H1 (cell line): ENCODE measurements at regions not wholly inside any gene's neighbourhood (a gene's known extent, or its start where the extent isn't known, plus 50 kb on each side); places are given as distances from the start of the nearest gene placed in this dataset.

Experiments used
- CTCF ChIA-PET: fragments of 300-600 bp; sonication (Branson Sonifier 250); formaldehyde crosslinking; loops from one replicate; lab custom pipeline; 2021; ENCODE audit not compliant: partially characterized antibody; lab: Charles Lee
- POLR2A ChIA-PET: fragments of 300-600 bp; sonication (Branson Sonifier 250); formaldehyde crosslinking; loops from one replicate; lab custom pipeline; 2021; ENCODE audit warnings: inconsistent platforms; ENCODE audit not compliant: partially characterized antibody; lab: Charles Lee
- DNase-seq, 2 experiments: peaks; one replicate each; pipeline versions ENCODE4 v3.0.0 to v3.0.0-alpha.2; 2010 to 2022; ENCODE audit warnings: low spot score in 2 of 2, low read depth in 1 of 2, mixed read lengths in 1 of 2
- FAIRE-seq: peaks from 2 replicates; lab custom pipeline; 2011; peaks lifted over from hg19 to GRCh38; lab: Jason Lieb, UNC
- H2AFZ ChIP-seq: 2 replicates; pipeline ENCODE4 v1.8.1; 2012; ENCODE audit warnings: low read length, inconsistent platforms
- H2AK5ac ChIP-seq: 2 replicates; pipeline ENCODE4 v1.6.1; 2013; ENCODE audit warnings: low read depth, low read length
- H2BK120ac ChIP-seq: replicated peaks from 2 replicates; pipeline ENCODE3; 2013; ENCODE audit warnings: low read depth, low read length, inconsistent platforms
- H2BK12ac ChIP-seq: 2 replicates; pipeline ENCODE4 v1.6.1; 2013; ENCODE audit warnings: low read depth, low read length
- H2BK15ac ChIP-seq: 2 replicates; pipeline ENCODE4 v1.6.1; 2013; ENCODE audit warnings: low read length
- H2BK20ac ChIP-seq: 2 replicates; pipeline ENCODE4 v1.6.1; 2013; ENCODE audit warnings: low read length
- H2BK5ac ChIP-seq: 2 replicates; pipeline ENCODE4 v1.6.1; 2013; ENCODE audit warnings: low read depth, low read length
- H3K14ac ChIP-seq: 2 replicates; pipeline ENCODE4 v1.6.1; 2013; ENCODE audit warnings: inconsistent platforms; ENCODE audit not compliant: insufficient read length
- H3K18ac ChIP-seq: 2 replicates; pipeline ENCODE4 v1.6.1; 2013; ENCODE audit warnings: low read length; ENCODE audit errors: extremely low read depth
- H3K23ac ChIP-seq: 2 replicates; pipeline ENCODE4 v1.6.1; 2013; ENCODE audit warnings: inconsistent platforms; ENCODE audit not compliant: insufficient read length
- H3K23me2 ChIP-seq: 2 replicates; pipeline ENCODE4 v1.6.1; 2013; ENCODE audit warnings: low read depth, low read length
- H3K27ac ChIP-seq: 2 replicates; pipeline ENCODE4 v1.6.1; 2011; ENCODE audit warnings: low read depth, low read length, inconsistent platforms
- H3K27me3 ChIP-seq, 4 experiments: replicated peaks in 1 of 4; 1 replicate in 1 of 4; 2 replicates in 3 of 4; pipeline versions ENCODE4 v1.6.1 to v1.8.1; 2011 to 2013; ENCODE audit warnings: low read length in 3 of 4, mild to moderate bottlenecking in 3 of 4, inconsistent platforms in 2 of 4, mixed read lengths in 2 of 4, moderate library complexity in 1 of 4; ENCODE audit not compliant: control insufficient read depth in 3 of 4, insufficient read depth in 3 of 4; ENCODE audit errors: extremely low read depth in 1 of 4
- H3K36me3 ChIP-seq, 4 experiments: 2 replicates each; pipeline versions ENCODE4 v1.6.1 to v1.8.1; 2011 to 2013; ENCODE audit warnings: mild to moderate bottlenecking in 4 of 4, low read length in 3 of 4, moderate library complexity in 2 of 4, control low read depth in 1 of 4, inconsistent platforms in 1 of 4; ENCODE audit not compliant: insufficient read depth in 4 of 4, control insufficient read depth in 2 of 4
- H3K4ac ChIP-seq: replicated peaks from 2 replicates; pipeline ENCODE3; 2013; ENCODE audit warnings: low read length, low read depth, mixed read lengths, inconsistent platforms; ENCODE audit not compliant: insufficient read length
- H3K4me1 ChIP-seq, 4 experiments: replicated peaks in 1 of 4; 1 replicate in 1 of 4; 2 replicates in 3 of 4; pipeline versions ENCODE4 v1.6.1 to v1.8.1; 2011 to 2013; ENCODE audit warnings: low read length in 3 of 4, inconsistent platforms in 2 of 4, mixed read lengths in 1 of 4; ENCODE audit not compliant: insufficient read depth in 4 of 4, control insufficient read depth in 3 of 4
- H3K4me2 ChIP-seq, 2 experiments: 2 replicates each; pipeline versions ENCODE4 v1.6.1 to v1.8.1; 2011 to 2013; ENCODE audit warnings: low read depth in 2 of 2, low read length in 2 of 2, control low read depth in 1 of 2, inconsistent platforms in 1 of 2, mild to moderate bottlenecking in 1 of 2; ENCODE audit not compliant: insufficient read depth in 1 of 2
- H3K4me3 ChIP-seq, 4 experiments: fragments of 200-600, 300-600 bp in 1 of 4; sonication (generic), shearing (Covaris generic), sonication (Bioruptor Twin) in 1 of 4; 2 replicates each; pipeline versions ENCODE4 v1.5.1 to v1.8.1; 2011 to 2016; ENCODE audit warnings: low read length in 4 of 4, low read depth in 3 of 4, control low read depth in 2 of 4, inconsistent platforms in 2 of 4, mild to moderate bottlenecking in 2 of 4, mixed read lengths in 1 of 4, moderate library complexity in 1 of 4; ENCODE audit not compliant: insufficient read depth in 2 of 4; ENCODE audit errors: extremely low read depth in 1 of 4
- H3K56ac ChIP-seq: replicated peaks from 2 replicates; pipeline ENCODE3; 2013; ENCODE audit warnings: low read depth, mild to moderate bottlenecking, mixed read lengths, low read length, inconsistent platforms; ENCODE audit not compliant: insufficient read length
- H3K79me1 ChIP-seq: 2 replicates; pipeline ENCODE4 v1.6.1; 2013; ENCODE audit warnings: low read depth, low read length, control low read depth
- H3K79me2 ChIP-seq, 2 experiments: 2 replicates each; pipeline versions ENCODE4 v1.6.1 to v1.8.1; 2012 to 2013; ENCODE audit warnings: low read length in 2 of 2, mild to moderate bottlenecking in 2 of 2, inconsistent platforms in 1 of 2; ENCODE audit not compliant: insufficient read depth in 2 of 2, control insufficient read depth in 1 of 2
- H3K9ac ChIP-seq, 4 experiments: replicated peaks in 1 of 4; 1 replicate in 1 of 4; 2 replicates in 3 of 4; pipeline versions ENCODE4 v1.6.1 to v1.8.1; 2011 to 2013; ENCODE audit warnings: low read depth in 3 of 4, low read length in 3 of 4, control low read depth in 2 of 4, mild to moderate bottlenecking in 2 of 4, moderate library complexity in 2 of 4, inconsistent platforms in 1 of 4; ENCODE audit errors: extremely low read depth in 1 of 4
- H3K9me3 ChIP-seq, 2 experiments: 2 replicates each; pipeline versions ENCODE4 v1.6.1 to v1.8.1; 2012 to 2013; ENCODE audit warnings: mild to moderate bottlenecking in 2 of 2, moderate library complexity in 2 of 2, control low read depth in 1 of 2, inconsistent platforms in 1 of 2, low read depth in 1 of 2, low read length in 1 of 2, mixed read lengths in 1 of 2; ENCODE audit not compliant: insufficient read depth in 2 of 2
- H4K20me1 ChIP-seq, 2 experiments: replicated peaks in 1 of 2; 2 replicates each; pipeline versions ENCODE3 to v1.8.1; 2011 to 2013; ENCODE audit warnings: inconsistent platforms in 2 of 2, low read length in 2 of 2, mild to moderate bottlenecking in 1 of 2; ENCODE audit not compliant: insufficient read depth in 2 of 2, control insufficient read depth in 1 of 2
- H4K5ac ChIP-seq: 2 replicates; pipeline ENCODE4 v1.6.1; 2013; ENCODE audit warnings: low read length, low read depth, mixed read lengths, inconsistent platforms; ENCODE audit not compliant: insufficient read length
- H4K8ac ChIP-seq: 2 replicates; pipeline ENCODE4 v1.8.0; 2013; ENCODE audit warnings: mild to moderate bottlenecking, moderate library complexity, low read length, inconsistent platforms; ENCODE audit not compliant: insufficient read depth; ENCODE audit errors: extremely low read depth
- H4K91ac ChIP-seq: replicated peaks from 2 replicates; pipeline ENCODE3; 2013; ENCODE audit warnings: low read length, mixed read lengths, inconsistent platforms; ENCODE audit not compliant: insufficient read length
- ATF2 ChIP-seq: IDR thresholded peaks from 2 replicates; pipeline ENCODE4 v1.6.1; 2012; ENCODE audit warnings: low read length, inconsistent platforms
- CHD2 ChIP-seq: IDR thresholded peaks from 2 replicates; pipeline ENCODE4 v1.6.1; 2012; ENCODE audit warnings: low read length, improper control_type of control experiment
- EP300 ChIP-seq, 2 experiments: IDR thresholded peaks; 1 replicate in 1 of 2; 2 replicates in 1 of 2; pipeline ENCODE4 v1.6.1; 2011 to 2012; ENCODE audit warnings: low read depth in 2 of 2, low read length in 2 of 2, mild to moderate bottlenecking in 2 of 2, borderline replicate concordance in 1 of 2, inconsistent platforms in 1 of 2, moderate library complexity in 1 of 2
- FOSL1 ChIP-seq: IDR thresholded peaks from 2 replicates; pipeline ENCODE4 v1.6.1; 2011; ENCODE audit warnings: mild to moderate bottlenecking, low read depth, low read length, moderate library complexity; ENCODE audit not compliant: insufficient read depth
- RAD21 ChIP-seq, 2 experiments: IDR thresholded peaks in 1 of 2; conservative IDR thresholded peaks in 1 of 2; 2 replicates each; pipeline ENCODE4 v1.6.1; 2011; ENCODE audit warnings: low read depth in 2 of 2, low read length in 2 of 2, improper control_type of control experiment in 1 of 2, inconsistent platforms in 1 of 2, mild to moderate bottlenecking in 1 of 2, moderate library complexity in 1 of 2
- SRF ChIP-seq: IDR thresholded peaks from 2 replicates; pipeline ENCODE4 v1.6.1; 2011; ENCODE audit warnings: mild to moderate bottlenecking, low read depth, low read length, moderate library complexity
- TAF1 ChIP-seq: IDR thresholded peaks from 2 replicates; pipeline ENCODE4 v1.6.1; 2011; ENCODE audit warnings: mild to moderate bottlenecking, low read depth, low read length
- TBP ChIP-seq: IDR thresholded peaks from 2 replicates; pipeline ENCODE4 v1.6.1; 2011; ENCODE audit warnings: low read depth, low read length, improper control_type of control experiment
- TCF12 ChIP-seq: IDR thresholded peaks from 2 replicates; pipeline ENCODE4 v1.6.1; 2011; ENCODE audit warnings: low read depth, mild to moderate bottlenecking, low read length
- WGBS, 2 experiments: shearing (Covaris generic) in 1 of 2; methylation state at CpG; one replicate each; pipeline versions ENCODE4 v1.1.6 to v1.1.7; 2013 to 2015; ENCODE audit warnings: low lambda C conversion rate in 2 of 2, mixed read lengths in 2 of 2, inconsistent platforms in 1 of 2, low coverage in 1 of 2, missing lambda C conversion rate in 1 of 2; ENCODE audit not compliant: insufficient replicate concordance in 2 of 2, insufficient coverage in 1 of 2, insufficient read length in 1 of 2; ENCODE audit errors: extremely low coverage in 1 of 2, missing lambda C conversion rate in 1 of 2; 5-methylcytosine and 5-hydroxymethylcytosine counted together

- Histone ChIP-seq H4K91ac (peak overlapping the region; percentile 12), H3K4me1 (peaks cover 0 to 16% (median 11%) of the 10 kb centered on the region in 4 experiments; a peak in 6 of 7 replicates), H2BK15ac (peak overlapping the region; percentile 55; the same call in 1 of the 2 replicates), H3K9ac (peak overlapping the region in 1 of 4 experiments; percentile 34; a peak in 1 of 7 replicates), H2BK12ac (peak overlapping the region; percentile 98), H2BK120ac (no peak overlapping the region), H2BK20ac (no peak overlapping the region; the same call in 1 of the 2 replicates), H3K23me2 (no peaks in the 10 kb centered on the region), H3K36me3 (no peaks in the 10 kb centered on the region), H3K56ac (no peak overlapping the region), H3K4me2 (peak overlapping the region in 1 of 2 experiments; percentile 53; a peak in 3 of 4 replicates), H2AK5ac (no peak overlapping the region), H3K23ac (no peak overlapping the region), H4K5ac (peak overlapping the region; percentile 31), H3K4me3 (no peak overlapping the region), H4K8ac (peak overlapping the region; percentile 26; the same call in 1 of the 2 replicates), H2BK5ac (peak overlapping the region; percentile 84; the same call in 1 of the 2 replicates), H3K9me3 (no peaks in the 10 kb centered on the region), H2AFZ (peak overlapping the region; percentile 77; the same call in 1 of the 2 replicates), H3K27ac (no peak overlapping the region), H3K79me2 (no peaks in the 10 kb centered on the region), H3K27me3 (no peaks in the 10 kb centered on the region), H3K18ac (peak overlapping the region; percentile 72; the same call in 1 of the 2 replicates), H3K4ac (no peak overlapping the region), H3K79me1 (no peaks in the 10 kb centered on the region), H3K14ac (no peak overlapping the region), H4K20me1 (no peaks in the 10 kb centered on the region)
- FAIRE-seq: peak; percentile 71
- DNase-seq: peak; percentile 34 to 98
- 44% methylated on average over 18 of the region's 18 CpGs; no CpG with 5 or more reads in 1 of the 2 experiments for WGBS, 2 experiments
- CTCF ChIA-PET: interaction anchor here (0.6 to 19.6 kb wide), 64 partner anchors 3 to 627 kb away, joined by 3 to 192 read pairs (median 5); no protein-coding TSS in a partner anchor
- POLR2A ChIA-PET: interaction anchor here (0.9 to 2.1 kb wide), 6 partner anchors 9 to 314 kb away, joined by 3 to 7 read pairs (median 4); partner anchors contain the start of genes CTNNA1 and HSPA9
- peak; percentile 61 for TF ChIP-seq CHD2
- TF ChIP-seq TBP: no peak
- 0 out of 2 replicates have a peak, but pooled peaks have one; percentile 52 for TF ChIP-seq ATF2
- TF ChIP-seq TCF12: no peak
- TF ChIP-seq FOSL1: no peak
- TF ChIP-seq TAF1: no peak
- TF ChIP-seq RAD21 (IDR thresholded peaks at IDR 0.05 in 1 of 2, conservative IDR thresholded peaks at IDR 0.05 in 1 of 2; ENCODE audit: low read depth in 2 of 2, low read length in 2 of 2): peak; percentile 91 to 93
- peak in 1 of 2 experiments; percentile 40; a peak in 1 of 3 replicates for TF ChIP-seq EP300 (IDR thresholded peaks at IDR 0.05; ENCODE audit: borderline replicate concordance in 1 of 2, low read depth in 2 of 2, low read length in 2 of 2)
- TF ChIP-seq SRF: peak; percentile 17; the same call in 1 of the 2 replicates
Measured at GRCh38 chr5:138641547-138642298, 66.5 kb upstream of the HSPA9 start.
